ENCODE measurements at regions not wholly inside any gene's neighbourhood (a gene's known extent, or its start where the extent isn't known, plus 50 kb on each side); places are given as distances from the start of the nearest gene placed in this dataset.

DNA sequence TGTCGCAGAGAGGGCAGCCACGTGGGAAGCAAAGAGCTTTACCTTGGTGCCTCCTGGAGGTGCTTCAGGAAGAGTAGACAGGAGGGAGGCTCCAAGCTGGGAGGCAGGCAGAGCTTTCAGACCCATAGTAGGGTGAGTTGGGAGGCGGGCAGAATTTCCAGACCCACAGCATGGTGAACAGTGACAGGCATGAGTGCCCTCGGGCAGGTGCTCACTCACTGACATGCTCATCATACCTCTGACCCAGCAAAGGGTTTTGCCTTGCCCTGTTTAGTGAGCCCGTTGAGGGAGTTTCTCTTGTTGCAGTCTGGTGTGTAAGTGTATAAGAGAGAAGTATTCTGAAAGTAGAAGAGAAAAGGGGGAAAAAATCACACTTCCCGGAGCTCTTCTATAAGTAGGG is 86.4 kb upstream of the NTM start:
- TF ChIP-seq ZFP30 (CRISPR knock-in tag; IDR thresholded peaks at IDR 0.05) = no peak
- TF ChIP-seq ZNF8 (CRISPR knock-in tag; IDR thresholded peaks at IDR 0.05) = no peak
- no peak for TF ChIP-seq ARNTL (CRISPR knock-in tag; IDR thresholded peaks at IDR 0.05; ENCODE audit: borderline replicate concordance, low read depth)
- TF ChIP-seq, protein P1, sequence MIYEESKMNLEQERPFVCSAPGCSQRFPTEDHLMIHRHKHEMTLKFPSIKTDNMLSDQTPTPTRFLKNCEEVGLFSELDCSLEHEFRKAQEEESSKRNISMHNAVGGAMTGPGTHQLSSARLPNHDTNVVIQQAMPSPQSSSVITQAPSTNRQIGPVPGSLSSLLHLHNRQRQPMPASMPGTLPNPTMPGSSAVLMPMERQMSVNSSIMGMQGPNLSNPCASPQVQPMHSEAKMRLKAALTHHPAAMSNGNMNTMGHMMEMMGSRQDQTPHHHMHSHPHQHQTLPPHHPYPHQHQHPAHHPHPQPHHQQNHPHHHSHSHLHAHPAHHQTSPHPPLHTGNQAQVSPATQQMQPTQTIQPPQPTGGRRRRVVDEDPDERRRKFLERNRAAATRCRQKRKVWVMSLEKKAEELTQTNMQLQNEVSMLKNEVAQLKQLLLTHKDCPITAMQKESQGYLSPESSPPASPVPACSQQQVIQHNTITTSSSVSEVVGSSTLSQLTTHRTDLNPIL (CRISPR knock-in tag; IDR thresholded peaks at IDR 0.05; ENCODE audit: low read depth) = no peak

Measured in SK-N-SH treated with all-trans-retinoic acid at 6 μM for 48 hours (cell line).